GM19455 (cell line): ENCODE measurements at regions not wholly inside any gene's neighbourhood (a gene's known extent, or its start where the extent isn't known, plus 50 kb on each side); places are given as distances from the start of the nearest gene placed in this dataset.
"Not testable (repeated sequence)": the region's sequence is repeated elsewhere in the genome, so short reads cannot be mapped to it uniquely, and the experiment has no call there.

Experiments used
- ATAC-seq: cut with Tn5 transposase; IDR thresholded peaks from one replicate; pipeline ENCODE4 v1.9.1; 2021; ENCODE audit not compliant: unreplicated experiment

DNA sequence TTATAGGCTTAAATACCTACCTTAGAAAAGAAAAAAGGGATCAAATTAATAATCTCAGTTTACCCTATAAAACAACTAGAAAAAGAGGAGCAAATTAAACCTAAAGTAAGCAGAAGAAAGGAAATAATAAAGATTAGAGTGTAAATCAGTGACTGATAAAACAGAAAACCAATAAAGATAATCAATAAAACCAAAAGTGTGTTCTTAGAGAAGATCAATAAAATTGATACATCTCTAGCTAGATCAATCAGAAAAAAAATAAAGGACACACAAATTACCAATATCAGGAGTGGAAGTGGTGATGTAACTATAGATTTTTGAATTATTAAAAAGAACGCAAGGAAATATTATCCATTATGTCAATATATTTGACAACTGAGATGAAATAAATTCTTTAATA, 69.2 kb upstream of the NAMPT start:
- no peak for ATAC-seq

GRCh38 chr7:106348231-106348630, 63.4 kb upstream of the NAMPT start:
- ATAC-seq: no peak

DNA sequence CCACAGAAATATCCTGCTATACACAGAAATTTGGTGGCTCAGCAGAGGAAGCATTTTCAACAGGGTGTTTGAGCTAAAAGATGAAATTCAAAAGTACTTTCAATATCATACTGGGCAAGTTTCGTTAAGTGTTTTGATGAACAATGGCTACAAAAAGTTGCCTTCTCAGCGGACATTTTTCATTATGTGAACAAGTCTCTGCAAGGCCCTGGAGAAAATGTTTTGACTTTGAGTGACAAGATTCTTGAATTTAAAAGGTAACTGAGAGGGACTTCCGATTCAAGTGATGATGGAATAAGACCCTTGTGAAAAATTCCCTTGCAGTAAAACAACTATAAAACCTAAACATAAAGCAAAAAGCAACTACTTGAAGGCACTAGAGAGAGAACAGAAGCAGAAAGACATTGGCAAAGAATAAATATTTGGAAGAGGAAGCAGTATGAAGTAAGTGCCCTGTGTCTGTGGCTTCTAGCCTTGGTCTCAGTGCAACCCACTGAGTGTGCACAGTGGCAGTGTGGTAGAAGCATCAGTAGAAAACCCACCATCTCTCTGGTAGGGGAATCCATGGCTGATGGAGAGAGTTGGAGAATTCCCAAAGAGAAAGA, 62.5 kb upstream of the NAMPT start:
- peak; percentile 27 for ATAC-seq

DNA sequence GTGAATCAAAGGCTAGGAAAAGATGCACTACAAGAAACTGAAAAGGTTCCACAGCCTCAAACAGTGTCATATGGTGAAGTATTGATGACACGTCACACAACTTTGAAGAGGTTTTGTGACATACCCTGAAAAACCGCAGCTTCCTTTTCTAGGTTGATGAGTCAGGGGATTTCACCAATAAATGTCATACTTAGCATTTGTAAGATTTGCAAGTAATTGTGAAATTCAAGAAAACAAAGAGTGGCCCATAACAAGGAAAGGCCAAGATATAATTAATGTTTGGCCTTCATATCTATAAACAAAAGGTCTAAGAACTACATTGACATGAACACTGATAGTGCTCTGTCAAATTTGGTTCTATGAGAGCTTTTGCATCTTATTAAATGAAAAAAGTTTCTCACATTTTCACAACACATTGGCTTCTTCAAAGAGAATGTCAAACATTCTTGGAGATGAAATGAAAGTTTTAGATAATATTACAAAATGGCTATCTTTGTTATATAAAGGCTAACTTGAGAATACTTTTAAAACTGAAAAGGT, 62.0 kb upstream of the NAMPT start:
- peak; percentile 87 for ATAC-seq

DNA sequence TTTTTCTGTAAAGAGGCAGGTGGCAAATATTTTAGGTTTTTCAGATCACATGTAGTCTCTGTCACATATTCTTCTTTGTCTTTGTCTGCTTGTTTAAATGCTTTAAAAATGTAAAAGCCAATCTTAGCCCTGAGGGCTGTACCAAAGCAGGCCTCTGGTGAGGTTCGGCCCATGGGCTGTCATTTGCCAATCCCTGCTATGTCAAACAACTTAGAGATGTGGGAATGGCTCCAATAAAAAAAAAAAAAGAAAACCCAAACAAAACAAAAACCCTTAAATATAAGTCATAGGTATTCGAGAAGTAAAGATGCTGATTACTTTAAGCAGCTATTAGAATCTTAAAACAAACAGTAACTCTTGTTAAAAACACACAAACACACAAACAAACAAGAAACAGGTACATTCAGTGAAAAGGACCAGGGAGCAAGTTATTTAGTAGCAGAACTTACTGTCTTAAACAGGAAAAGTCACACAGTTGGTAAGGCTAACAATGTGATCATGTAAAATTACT, 61.4 kb upstream of the NAMPT start:
- ATAC-seq: no peak

DNA sequence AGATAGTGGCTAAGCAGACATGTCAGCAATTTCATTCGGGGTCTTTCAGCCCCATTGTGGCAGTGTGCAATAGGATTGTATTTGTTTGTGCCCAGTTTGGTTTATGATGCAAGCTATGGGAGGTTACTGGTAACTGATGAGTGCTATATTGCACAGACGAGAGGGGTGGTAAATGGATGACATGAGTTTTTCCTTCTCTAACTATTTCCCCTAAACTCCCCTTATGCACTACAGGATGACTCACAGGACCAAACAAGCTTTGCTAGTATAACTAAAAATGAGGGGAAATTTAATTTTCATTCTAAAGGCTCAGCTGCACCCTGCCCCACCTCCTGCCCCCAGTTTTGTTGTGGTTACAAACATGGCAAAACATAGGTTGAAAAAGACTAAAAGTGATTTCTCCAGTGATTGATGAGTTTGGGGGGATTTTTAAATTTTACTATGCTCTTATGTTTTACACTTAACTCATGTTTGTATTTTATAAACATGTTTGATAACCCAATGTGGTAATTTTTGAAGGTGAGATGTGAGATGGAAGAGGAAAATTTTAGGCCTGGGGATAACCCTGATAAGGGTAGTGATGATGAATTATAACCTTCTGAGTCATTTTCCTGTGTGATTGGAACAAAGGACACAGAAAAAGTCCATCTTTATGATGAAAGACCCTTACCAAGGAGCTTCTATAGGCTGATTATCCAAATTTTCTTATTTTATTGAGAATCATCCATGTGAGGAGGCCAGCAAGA, 60.8 kb upstream of the NAMPT start:
- no peak for ATAC-seq

DNA sequence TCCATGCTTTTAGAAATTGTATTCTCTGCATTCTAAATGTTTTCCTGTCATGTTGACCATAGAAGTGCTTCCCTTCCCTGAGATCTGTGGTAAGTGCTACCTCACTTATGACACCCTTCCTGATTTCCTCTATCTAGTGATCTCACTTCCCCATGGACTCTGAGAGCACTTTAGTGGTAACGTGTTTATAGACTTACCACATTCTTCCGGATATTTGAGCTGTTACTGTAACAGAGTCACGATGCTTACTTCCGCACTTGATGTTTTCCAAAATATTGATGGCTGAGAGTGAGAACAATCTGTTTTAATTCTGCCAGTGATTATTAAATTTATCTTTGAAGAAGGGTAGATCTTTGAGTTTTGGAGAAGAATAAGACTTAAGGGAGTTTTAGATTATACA, 60.1 kb upstream of the NAMPT start:
- ATAC-seq: no peak

- no peak for ATAC-seq
Observed at GRCh38 chr7:106344211-106344610, 59.4 kb upstream of the NAMPT start.

DNA sequence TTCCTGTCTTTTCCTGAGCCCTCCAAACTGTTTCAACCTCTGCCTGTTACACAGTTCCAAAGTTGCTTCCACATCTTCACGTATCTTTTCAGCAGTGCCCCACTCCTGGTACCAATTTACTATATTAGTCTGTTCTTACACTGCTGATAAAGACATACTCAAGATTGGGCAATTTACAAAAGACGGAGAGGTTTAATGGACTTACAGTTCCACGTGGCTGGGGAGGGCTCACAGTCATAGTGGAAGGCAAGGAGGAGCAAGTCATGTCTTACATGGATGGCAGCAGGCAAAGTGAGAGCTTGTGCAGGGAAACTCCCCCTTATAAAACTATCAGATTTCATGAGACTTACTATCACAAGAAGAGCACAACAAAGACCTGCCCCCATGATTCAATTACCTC, 57.3 kb upstream of the NAMPT start:
- not testable (repeated sequence) for ATAC-seq

GRCh38 chr7:106340247-106340596, 55.4 kb upstream of the NAMPT start:
- ATAC-seq: not testable (repeated sequence)

GRCh38 chr7:106339513-106340246, 54.9 kb upstream of the NAMPT start:
- no peak for ATAC-seq

DNA sequence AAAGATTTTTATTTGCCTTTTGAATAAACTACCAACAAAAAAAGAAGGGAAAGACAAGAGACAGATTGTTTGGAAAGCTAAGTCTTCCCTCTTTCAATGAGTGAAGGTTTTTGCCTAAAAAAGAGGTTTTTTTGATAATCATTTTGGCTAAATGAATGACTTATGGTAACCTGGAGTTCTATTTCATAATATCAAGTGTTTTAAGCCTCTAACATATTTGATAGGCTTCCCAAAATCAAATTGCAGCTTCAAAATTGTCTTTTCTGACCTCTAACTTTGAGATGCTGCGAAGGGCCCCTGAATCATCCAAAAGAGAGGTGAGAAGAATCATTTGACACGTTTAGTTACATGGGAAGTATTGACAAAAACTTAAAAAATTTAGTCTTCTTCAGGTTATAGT, 53.0 kb upstream of the NAMPT start:
- ATAC-seq: no peak

GRCh38 chr7:106335814-106336213, 51.0 kb upstream of the NAMPT start:
- ATAC-seq: no peak
